ENCODE measurements at regions not wholly inside any gene's neighbourhood (a gene's known extent, or its start where the extent isn't known, plus 50 kb on each side); places are given as distances from the start of the nearest gene placed in this dataset.

DNA sequence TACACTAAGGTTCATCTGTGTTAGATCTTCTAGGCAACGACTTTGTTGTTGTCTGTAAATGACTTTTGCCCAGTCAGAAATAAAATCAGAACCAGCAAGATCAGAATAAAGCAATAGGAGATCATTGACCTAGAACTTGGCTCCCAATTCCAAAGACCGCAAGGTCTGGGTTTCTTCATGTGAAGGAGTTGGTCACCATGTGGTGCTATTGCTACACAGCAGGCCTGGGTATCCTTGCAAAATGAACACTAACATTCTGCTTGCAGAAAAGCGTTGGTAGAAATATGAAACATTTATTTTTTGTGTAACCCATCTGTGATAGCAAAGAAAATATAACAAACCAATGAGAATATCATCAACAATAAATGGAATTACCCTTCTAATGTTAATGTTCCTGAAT is 831.0 kb downstream of the NXPH1 start:
- H3K79me2 ChIP-seq (ENCODE audit: insufficient read depth, low read length) = no peaks in the 10 kb centered on the region
- TF ChIP-seq, protein P1, sequence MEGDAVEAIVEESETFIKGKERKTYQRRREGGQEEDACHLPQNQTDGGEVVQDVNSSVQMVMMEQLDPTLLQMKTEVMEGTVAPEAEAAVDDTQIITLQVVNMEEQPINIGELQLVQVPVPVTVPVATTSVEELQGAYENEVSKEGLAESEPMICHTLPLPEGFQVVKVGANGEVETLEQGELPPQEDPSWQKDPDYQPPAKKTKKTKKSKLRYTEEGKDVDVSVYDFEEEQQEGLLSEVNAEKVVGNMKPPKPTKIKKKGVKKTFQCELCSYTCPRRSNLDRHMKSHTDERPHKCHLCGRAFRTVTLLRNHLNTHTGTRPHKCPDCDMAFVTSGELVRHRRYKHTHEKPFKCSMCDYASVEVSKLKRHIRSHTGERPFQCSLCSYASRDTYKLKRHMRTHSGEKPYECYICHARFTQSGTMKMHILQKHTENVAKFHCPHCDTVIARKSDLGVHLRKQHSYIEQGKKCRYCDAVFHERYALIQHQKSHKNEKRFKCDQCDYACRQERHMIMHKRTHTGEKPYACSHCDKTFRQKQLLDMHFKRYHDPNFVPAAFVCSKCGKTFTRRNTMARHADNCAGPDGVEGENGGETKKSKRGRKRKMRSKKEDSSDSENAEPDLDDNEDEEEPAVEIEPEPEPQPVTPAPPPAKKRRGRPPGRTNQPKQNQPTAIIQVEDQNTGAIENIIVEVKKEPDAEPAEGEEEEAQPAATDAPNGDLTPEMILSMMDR (IDR thresholded peaks at IDR 0.05) = no peak
- H3K4me3 ChIP-seq (replicated peaks in 1 of 3; ENCODE audit: low read depth in 2 of 3, low read length in 3 of 3) = no peak overlapping the region
- no peak overlapping the region for H3K4me3 Mint-ChIP-seq
- intact Hi-C loops (cut with micrococcal nuclease) = no loop called here
- H3K9me3 ChIP-seq (replicated peaks in 1 of 2; ENCODE audit: control insufficient read depth in 1 of 2, insufficient read depth in 1 of 2, low read length in 2 of 2) = peaks cover 0 to 11% of the 10 kb centered on the region in 2 donors
- no peaks in the 10 kb centered on the region for H3K36me3 ChIP-seq (replicated peaks in 1 of 2; ENCODE audit: control insufficient read depth in 1 of 2, insufficient read depth in 2 of 2, low read length in 2 of 2)
- H3K4me1 ChIP-seq (ENCODE audit: control insufficient read depth in 1 of 2, insufficient read depth in 2 of 2, low read length in 2 of 2) = no peaks in the 10 kb centered on the region
- DNase-seq = no peak
- H3K4me2 ChIP-seq (replicated peaks; ENCODE audit: extremely low read depth, low read length, poor library complexity, severe bottlenecking) = no peak overlapping the region
- no peak overlapping the region for H3K27ac ChIP-seq (ENCODE audit: low read depth in 1 of 2, low read length in 2 of 2)
- no CpG with 5 or more reads among the region's 3 CpGs for WGBS (ENCODE audit: insufficient coverage)
- peaks cover 0 to 6% (median 3%) of the 10 kb centered on the region in 7 donors for H3K9me3 Mint-ChIP-seq
- no peak overlapping the region for H3K27ac Mint-ChIP-seq
- H3K27me3 ChIP-seq (ENCODE audit: control insufficient read depth in 2 of 2, insufficient read depth in 2 of 2, low read length in 2 of 2) = no peaks in the 10 kb centered on the region
- H3K4me1 Mint-ChIP-seq = no peaks in the 10 kb centered on the region
- no peaks in the 10 kb centered on the region for H3K36me3 Mint-ChIP-seq
- no peak overlapping the region for H3K9ac ChIP-seq (ENCODE audit: insufficient read depth, low read length, poor library complexity, severe bottlenecking)
- H3K27me3 Mint-ChIP-seq (ENCODE audit: low read depth in 3 of 3) = peaks cover 0 to 2% (median 0%) of the 10 kb centered on the region in 3 donors
- H4K20me1 ChIP-seq (ENCODE audit: insufficient read depth, low read length) = no peaks in the 10 kb centered on the region
- no peak overlapping the region for H2AFZ ChIP-seq (ENCODE audit: insufficient read depth, low read depth, low read length, poor library complexity, severe bottlenecking)

DNA sequence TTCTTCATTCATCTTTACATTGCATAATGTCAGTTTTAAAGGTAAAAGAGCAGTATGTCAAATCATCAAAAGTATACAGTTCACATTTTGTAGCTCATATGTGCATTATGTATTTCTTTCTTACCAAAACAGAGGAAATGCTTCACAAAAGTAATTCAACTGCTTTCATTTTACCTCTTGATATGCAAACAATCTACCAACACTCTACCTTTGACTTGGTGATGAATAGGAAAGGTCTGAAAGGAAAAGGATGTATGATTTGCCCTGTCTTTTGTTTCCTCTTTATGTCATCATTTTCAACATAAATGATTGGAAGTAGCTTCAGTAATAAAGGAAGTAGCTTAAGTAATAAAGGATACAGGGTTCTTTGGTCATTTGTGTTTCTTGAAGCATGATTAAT is 846.7 kb downstream of the NXPH1 start:
- Mint-ChIP-seq H3K4me1 (no peaks in the 10 kb centered on the region), H3K27me3 (ENCODE audit: low read depth in 3 of 3) (no peaks in the 10 kb centered on the region), H3K27ac (no peak overlapping the region), H3K9me3 (peaks cover 2 to 24% (median 6%) of the 10 kb centered on the region in 7 donors), H3K4me3 (no peak overlapping the region), H3K36me3 (no peaks in the 10 kb centered on the region)
- DNase-seq = no peak
- H3K79me2 ChIP-seq (ENCODE audit: insufficient read depth, low read length) = no peaks in the 10 kb centered on the region
- H3K4me2 ChIP-seq (replicated peaks; ENCODE audit: extremely low read depth, low read length, poor library complexity, severe bottlenecking) = no peak overlapping the region
- H3K4me1 ChIP-seq (ENCODE audit: control insufficient read depth in 1 of 2, insufficient read depth in 2 of 2, low read length in 2 of 2) = no peaks in the 10 kb centered on the region
- peaks cover 8 to 16% of the 10 kb centered on the region in 2 donors for H3K9me3 ChIP-seq (replicated peaks in 1 of 2; ENCODE audit: control insufficient read depth in 1 of 2, insufficient read depth in 1 of 2, low read length in 2 of 2)
- no peaks in the 10 kb centered on the region for H3K36me3 ChIP-seq (replicated peaks in 1 of 2; ENCODE audit: control insufficient read depth in 1 of 2, insufficient read depth in 2 of 2, low read length in 2 of 2)
- no peak overlapping the region for H3K9ac ChIP-seq (ENCODE audit: insufficient read depth, low read length, poor library complexity, severe bottlenecking)
- TF ChIP-seq, protein P1 (IDR thresholded peaks at IDR 0.05) = no peak
- intact Hi-C loops (cut with micrococcal nuclease) = no loop called here
- H4K20me1 ChIP-seq (ENCODE audit: insufficient read depth, low read length) = no peaks in the 10 kb centered on the region
- H3K27me3 ChIP-seq (ENCODE audit: control insufficient read depth in 2 of 2, insufficient read depth in 2 of 2, low read length in 2 of 2) = no peaks in the 10 kb centered on the region
- no peak overlapping the region for H3K4me3 ChIP-seq (replicated peaks in 1 of 3; ENCODE audit: low read depth in 2 of 3, low read length in 3 of 3)
- no peak overlapping the region for H3K27ac ChIP-seq (ENCODE audit: low read depth in 1 of 2, low read length in 2 of 2)
- no peak overlapping the region for H2AFZ ChIP-seq (ENCODE audit: insufficient read depth, low read depth, low read length, poor library complexity, severe bottlenecking)
